Fibroblast of the aortic adventitia (primary cell): ENCODE measurements at regions not wholly inside any gene's neighbourhood (a gene's known extent, or its start where the extent isn't known, plus 50 kb on each side); places are given as distances from the start of the nearest gene placed in this dataset.

Source experiments
- DNase-seq: peaks from one replicate; pipeline ENCODE4 v3.0.0-alpha.2; 2010; ENCODE audit warnings: low read depth
- H3K4me3 ChIP-seq: 2 replicates; pipeline ENCODE4 v1.5.1; 2011; ENCODE audit warnings: low read depth, mild to moderate bottlenecking, control low read depth, low read length, moderate library complexity
- CTCF ChIP-seq: IDR thresholded peaks from 2 replicates; pipeline ENCODE4 v1.5.1; 2011; ENCODE audit warnings: mild to moderate bottlenecking, low read length, control low read depth, inconsistent platforms; ENCODE audit not compliant: insufficient read depth

- H3K4me3 ChIP-seq: no peak overlapping the region
- no peak for DNase-seq
- TF ChIP-seq CTCF: no peak
These were observed 381.6 kb upstream of the ADAMTS16 start for GRCh38 chr5:4758550-4758949.

GRCh38 chr5:4758996-4759395 is 381.1 kb upstream of the ADAMTS16 start:
- DNase-seq: no peak
- no peak overlapping the region for H3K4me3 ChIP-seq
- no peak for TF ChIP-seq CTCF

GRCh38 chr5:4762316-4762715 is 377.8 kb upstream of the ADAMTS16 start:
- no peak for TF ChIP-seq CTCF
- H3K4me3 ChIP-seq: no peak overlapping the region
- DNase-seq: no peak

GRCh38 chr5:4765411-4765810 is 374.7 kb upstream of the ADAMTS16 start:
- no peak for DNase-seq

GRCh38 chr5:4766101-4766500 is 374.0 kb upstream of the ADAMTS16 start:
- DNase-seq: no peak
- TF ChIP-seq CTCF: no peak
- no peak overlapping the region for H3K4me3 ChIP-seq

More at GRCh38 chr5:4765411-4765810, 374.7 kb upstream of the ADAMTS16 start:
- TF ChIP-seq CTCF: no peak
- no peak overlapping the region for H3K4me3 ChIP-seq

GRCh38 chr5:4772591-4772990 is 367.5 kb upstream of the ADAMTS16 start:
- no peak for DNase-seq
- no peak for TF ChIP-seq CTCF
- H3K4me3 ChIP-seq: no peak overlapping the region

GRCh38 chr5:4773827-4774317 is 366.3 kb upstream of the ADAMTS16 start:
- DNase-seq: no peak
- no peak for TF ChIP-seq CTCF
- H3K4me3 ChIP-seq: no peak overlapping the region
